ENCODE measurements at regions not wholly inside any gene's neighbourhood (a gene's known extent, or its start where the extent isn't known, plus 50 kb on each side); places are given as distances from the start of the nearest gene placed in this dataset.

DNA sequence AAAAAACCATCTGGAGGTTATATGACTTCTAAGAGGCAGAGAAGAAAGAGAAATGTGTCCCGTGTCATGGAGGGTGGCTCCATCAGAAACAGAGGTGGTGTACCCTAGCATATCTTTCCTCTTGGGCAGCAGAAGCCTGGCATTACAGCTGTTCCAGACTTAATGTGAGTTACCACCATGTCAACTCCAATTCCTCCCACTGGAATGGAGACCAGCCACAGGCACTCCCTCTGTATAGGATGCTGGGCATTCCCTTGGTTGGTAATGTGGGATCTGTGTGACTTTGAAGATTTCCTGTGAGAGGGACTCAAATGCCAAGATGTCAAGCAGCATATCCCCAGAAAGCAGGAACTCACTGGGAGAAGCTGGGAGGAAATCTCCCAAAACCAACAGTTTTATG lies 77.1 kb upstream of the COG2 start:
- H3K36me3 ChIP-seq (replicated peaks in 1 of 2; ENCODE audit: control insufficient read depth in 1 of 2, insufficient read depth in 2 of 2, low read length in 1 of 2), result no peaks in the 10 kb centered on the region
- DNase-seq, result no peak
- H3K4me3 ChIP-seq (ENCODE audit: low read depth in 2 of 2, low read length in 1 of 2), result no peak overlapping the region
- H3K9ac ChIP-seq, result no peak overlapping the region
- ChIA-PET POLR2A (no interaction called here), CTCF (interaction anchor here (0.6 kb wide), 1 partner anchor 1173 kb away, joined by 3 read pairs; no protein-coding TSS in a partner anchor)
- no peaks in the 10 kb centered on the region for H3K9me2 ChIP-seq
- H3K4me1 ChIP-seq (ENCODE audit: control insufficient read depth in 1 of 2, insufficient read depth in 2 of 2, low read depth in 1 of 2, low read length in 1 of 2), result no peaks in the 10 kb centered on the region
- no peak overlapping the region for H2AFZ ChIP-seq (ENCODE audit: low read depth)
- 5% methylated on average over 1 of the region's 1 CpG for WGBS (ENCODE audit: low lambda C conversion rate)
- H3F3A ChIP-seq (replicated peaks; ENCODE audit: insufficient read depth), result no peaks in the 10 kb centered on the region
- no peak overlapping the region for H3K4me2 ChIP-seq
- H4K20me1 ChIP-seq (ENCODE audit: insufficient read depth), result no peaks in the 10 kb centered on the region
- H3K27ac ChIP-seq (ENCODE audit: low read depth in 2 of 2, low read length in 1 of 2), result no peak overlapping the region
- no peaks in the 10 kb centered on the region for H3K9me3 ChIP-seq
- no peaks in the 10 kb centered on the region for H3K79me2 ChIP-seq (ENCODE audit: insufficient read depth)
- TF ChIP-seq, protein P1, sequence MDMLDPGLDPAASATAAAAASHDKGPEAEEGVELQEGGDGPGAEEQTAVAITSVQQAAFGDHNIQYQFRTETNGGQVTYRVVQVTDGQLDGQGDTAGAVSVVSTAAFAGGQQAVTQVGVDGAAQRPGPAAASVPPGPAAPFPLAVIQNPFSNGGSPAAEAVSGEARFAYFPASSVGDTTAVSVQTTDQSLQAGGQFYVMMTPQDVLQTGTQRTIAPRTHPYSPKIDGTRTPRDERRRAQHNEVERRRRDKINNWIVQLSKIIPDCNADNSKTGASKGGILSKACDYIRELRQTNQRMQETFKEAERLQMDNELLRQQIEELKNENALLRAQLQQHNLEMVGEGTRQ (IDR thresholded peaks at IDR 0.05; ENCODE audit: borderline replicate concordance, low read depth, low read length), result no peak
- TF ChIP-seq YY1 (IDR thresholded peaks at IDR 0.05; ENCODE audit: low read depth) (no peak), TEAD4 (IDR thresholded peaks at IDR 0.05; ENCODE audit: borderline replicate concordance, insufficient read depth) (no peak), NRF1 (IDR thresholded peaks at IDR 0.05; ENCODE audit: low read depth, low read length) (no peak), RCOR1 (IDR thresholded peaks at IDR 0.05; ENCODE audit: low read length) (no peak), TCF12 (IDR thresholded peaks at IDR 0.05) (no peak), MXI1 (IDR thresholded peaks at IDR 0.05; ENCODE audit: low read depth, low read length) (no peak), SIN3A (IDR thresholded peaks at IDR 0.05; ENCODE audit: borderline replicate concordance, low read depth, low read length) (no peak), POLR2AphosphoS5 (IDR thresholded peaks at IDR 0.05; ENCODE audit: low read depth, low read length) (no peak), PBX3 (IDR thresholded peaks at IDR 0.05) (no peak), ELF1 (IDR thresholded peaks at IDR 0.05) (no peak), CHD2 (IDR thresholded peaks at IDR 0.05; ENCODE audit: low read length, partially characterized antibody) (no peak)
- TF ChIP-seq, protein P2, sequence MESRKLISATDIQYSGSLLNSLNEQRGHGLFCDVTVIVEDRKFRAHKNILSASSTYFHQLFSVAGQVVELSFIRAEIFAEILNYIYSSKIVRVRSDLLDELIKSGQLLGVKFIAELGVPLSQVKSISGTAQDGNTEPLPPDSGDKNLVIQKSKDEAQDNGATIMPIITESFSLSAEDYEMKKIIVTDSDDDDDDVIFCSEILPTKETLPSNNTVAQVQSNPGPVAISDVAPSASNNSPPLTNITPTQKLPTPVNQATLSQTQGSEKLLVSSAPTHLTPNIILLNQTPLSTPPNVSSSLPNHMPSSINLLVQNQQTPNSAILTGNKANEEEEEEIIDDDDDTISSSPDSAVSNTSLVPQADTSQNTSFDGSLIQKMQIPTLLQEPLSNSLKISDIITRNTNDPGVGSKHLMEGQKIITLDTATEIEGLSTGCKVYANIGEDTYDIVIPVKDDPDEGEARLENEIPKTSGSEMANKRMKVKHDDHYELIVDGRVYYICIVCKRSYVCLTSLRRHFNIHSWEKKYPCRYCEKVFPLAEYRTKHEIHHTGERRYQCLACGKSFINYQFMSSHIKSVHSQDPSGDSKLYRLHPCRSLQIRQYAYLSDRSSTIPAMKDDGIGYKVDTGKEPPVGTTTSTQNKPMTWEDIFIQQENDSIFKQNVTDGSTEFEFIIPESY (IDR thresholded peaks at IDR 0.05; ENCODE audit: borderline replicate concordance, low read depth), result no peak
- TF ChIP-seq, protein P3, sequence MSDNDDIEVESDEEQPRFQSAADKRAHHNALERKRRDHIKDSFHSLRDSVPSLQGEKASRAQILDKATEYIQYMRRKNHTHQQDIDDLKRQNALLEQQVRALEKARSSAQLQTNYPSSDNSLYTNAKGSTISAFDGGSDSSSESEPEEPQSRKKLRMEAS (IDR thresholded peaks at IDR 0.05; ENCODE audit: low read depth), result no peak
- H3K27me3 ChIP-seq (ENCODE audit: insufficient read depth), result no peaks in the 10 kb centered on the region

DNA sequence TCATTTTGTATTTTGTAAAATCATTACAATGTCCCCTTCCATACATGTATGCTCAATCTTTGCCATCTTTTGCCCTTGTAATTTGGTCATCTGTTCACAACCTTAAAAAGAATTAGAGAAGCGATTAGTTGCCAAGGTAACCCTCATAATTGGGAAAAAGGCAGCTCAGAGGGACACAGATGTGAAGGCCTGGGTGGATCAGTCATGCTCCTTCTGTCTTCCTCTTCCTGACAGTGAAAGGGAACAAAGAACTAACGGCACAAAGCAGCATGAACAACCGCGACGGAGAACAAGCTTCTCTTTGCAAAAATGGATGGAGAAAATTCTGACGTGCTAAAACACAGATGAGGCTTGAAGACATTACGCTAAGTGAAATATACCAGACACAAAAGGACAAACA lies 78.7 kb upstream of the COG2 start:
- H3K27me3 ChIP-seq (ENCODE audit: insufficient read depth), result no peaks in the 10 kb centered on the region
- 44% methylated on average over 7 of the region's 7 CpGs for WGBS (ENCODE audit: low lambda C conversion rate)
- no peak overlapping the region for H3K4me2 ChIP-seq
- no peaks in the 10 kb centered on the region for H3K9me2 ChIP-seq
- H2AFZ ChIP-seq (ENCODE audit: low read depth), result no peak overlapping the region
- CTCF ChIA-PET, result interaction anchor here (1.0 to 1.5 kb wide), 2 partner anchors 11 to 20 kb away, joined by 3 to 5 read pairs; no protein-coding TSS in a partner anchor
- H3K79me2 ChIP-seq (ENCODE audit: insufficient read depth), result no peaks in the 10 kb centered on the region
- H3K9ac ChIP-seq, result no peak overlapping the region
- H3K4me3 ChIP-seq (ENCODE audit: low read depth in 2 of 2, low read length in 1 of 2), result no peak overlapping the region
- no peaks in the 10 kb centered on the region for H3K9me3 ChIP-seq
- no peak for DNase-seq
- no peaks in the 10 kb centered on the region for H3F3A ChIP-seq (replicated peaks; ENCODE audit: insufficient read depth)
- H3K36me3 ChIP-seq (replicated peaks in 1 of 2; ENCODE audit: control insufficient read depth in 1 of 2, insufficient read depth in 2 of 2, low read length in 1 of 2), result no peaks in the 10 kb centered on the region
- no peak for TF ChIP-seq MEF2A (IDR thresholded peaks at IDR 0.05; ENCODE audit: borderline replicate concordance, low read depth)
- TF ChIP-seq SIN3A (IDR thresholded peaks at IDR 0.05; ENCODE audit: borderline replicate concordance, low read depth, low read length), result no peak
- TF ChIP-seq SMC3 (IDR thresholded peaks at IDR 0.05; ENCODE audit: low read depth, low read length), result no peak
- no peak for TF ChIP-seq JUND (IDR thresholded peaks at IDR 0.05)
- TF ChIP-seq CHD2 (IDR thresholded peaks at IDR 0.05; ENCODE audit: low read length, partially characterized antibody), result no peak
- no peak for TF ChIP-seq RFX5 (IDR thresholded peaks at IDR 0.05; ENCODE audit: low read length)
- no peak for TF ChIP-seq RCOR1 (IDR thresholded peaks at IDR 0.05; ENCODE audit: low read length)
- no peak for TF ChIP-seq FOXM1 (IDR thresholded peaks at IDR 0.05; ENCODE audit: low read depth)
- TF ChIP-seq, protein P3 (IDR thresholded peaks at IDR 0.05; ENCODE audit: low read depth), result no peak
- TF ChIP-seq, protein P4, sequence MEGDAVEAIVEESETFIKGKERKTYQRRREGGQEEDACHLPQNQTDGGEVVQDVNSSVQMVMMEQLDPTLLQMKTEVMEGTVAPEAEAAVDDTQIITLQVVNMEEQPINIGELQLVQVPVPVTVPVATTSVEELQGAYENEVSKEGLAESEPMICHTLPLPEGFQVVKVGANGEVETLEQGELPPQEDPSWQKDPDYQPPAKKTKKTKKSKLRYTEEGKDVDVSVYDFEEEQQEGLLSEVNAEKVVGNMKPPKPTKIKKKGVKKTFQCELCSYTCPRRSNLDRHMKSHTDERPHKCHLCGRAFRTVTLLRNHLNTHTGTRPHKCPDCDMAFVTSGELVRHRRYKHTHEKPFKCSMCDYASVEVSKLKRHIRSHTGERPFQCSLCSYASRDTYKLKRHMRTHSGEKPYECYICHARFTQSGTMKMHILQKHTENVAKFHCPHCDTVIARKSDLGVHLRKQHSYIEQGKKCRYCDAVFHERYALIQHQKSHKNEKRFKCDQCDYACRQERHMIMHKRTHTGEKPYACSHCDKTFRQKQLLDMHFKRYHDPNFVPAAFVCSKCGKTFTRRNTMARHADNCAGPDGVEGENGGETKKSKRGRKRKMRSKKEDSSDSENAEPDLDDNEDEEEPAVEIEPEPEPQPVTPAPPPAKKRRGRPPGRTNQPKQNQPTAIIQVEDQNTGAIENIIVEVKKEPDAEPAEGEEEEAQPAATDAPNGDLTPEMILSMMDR (IDR thresholded peaks at IDR 0.05), result no peak
- no peak for TF ChIP-seq FOSL2 (IDR thresholded peaks at IDR 0.05; ENCODE audit: borderline replicate concordance, low read depth)
- no peak for TF ChIP-seq RXRA (IDR thresholded peaks at IDR 0.05; ENCODE audit: borderline replicate concordance, low read depth)
- no peaks in the 10 kb centered on the region for H3K4me1 ChIP-seq (ENCODE audit: control insufficient read depth in 1 of 2, insufficient read depth in 2 of 2, low read depth in 1 of 2, low read length in 1 of 2)
- H4K20me1 ChIP-seq (ENCODE audit: insufficient read depth), result no peaks in the 10 kb centered on the region
- no peak overlapping the region for H3K27ac ChIP-seq (ENCODE audit: low read depth in 2 of 2, low read length in 1 of 2)
- POLR2A ChIA-PET, result no interaction called here
